PC-3 (cell line): ENCODE measurements at regions not wholly inside any gene's neighbourhood (a gene's known extent, or its start where the extent isn't known, plus 50 kb on each side); places are given as distances from the start of the nearest gene placed in this dataset.

ENCODE experiments used
- EZH2phosphoT487 ChIP-seq: fragments of 300-600 bp; sonication (generic); IDR thresholded peaks from 2 replicates; pipeline ENCODE4 v1.6.1; 2018; ENCODE audit warnings: mild to moderate bottlenecking, antibody characterized with exemption, low read length, borderline replicate concordance
- TF ChIP-seq, protein P1 (sequence below): fragments of 300-600 bp; sonication (generic); conservative IDR thresholded peaks from 2 replicates; pipeline ENCODE4 v1.5.1; 2017; ENCODE audit warnings: antibody characterized with exemption, low read depth, mild to moderate bottlenecking, low read length

DNA sequence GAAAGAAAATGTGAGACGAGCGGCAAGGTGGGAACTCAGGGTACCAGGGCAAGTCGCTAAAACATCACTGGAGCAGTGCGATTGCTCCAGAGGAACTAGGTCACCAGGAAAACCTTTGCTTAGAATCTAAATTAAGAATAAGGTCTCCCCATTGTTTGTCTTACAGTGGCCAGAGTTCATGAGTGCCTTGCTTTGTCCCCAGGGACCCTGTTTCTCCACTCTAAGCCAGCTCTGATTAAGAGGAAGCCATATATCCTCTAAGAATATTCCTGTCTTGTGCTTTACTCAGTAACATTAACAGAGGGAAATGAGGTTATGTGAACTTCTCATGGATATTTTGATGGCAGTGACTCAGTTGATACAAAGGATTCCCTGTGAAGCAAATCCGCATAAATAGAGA lies 305.8 kb downstream of the CD83 start:
- TF ChIP-seq, protein P1, sequence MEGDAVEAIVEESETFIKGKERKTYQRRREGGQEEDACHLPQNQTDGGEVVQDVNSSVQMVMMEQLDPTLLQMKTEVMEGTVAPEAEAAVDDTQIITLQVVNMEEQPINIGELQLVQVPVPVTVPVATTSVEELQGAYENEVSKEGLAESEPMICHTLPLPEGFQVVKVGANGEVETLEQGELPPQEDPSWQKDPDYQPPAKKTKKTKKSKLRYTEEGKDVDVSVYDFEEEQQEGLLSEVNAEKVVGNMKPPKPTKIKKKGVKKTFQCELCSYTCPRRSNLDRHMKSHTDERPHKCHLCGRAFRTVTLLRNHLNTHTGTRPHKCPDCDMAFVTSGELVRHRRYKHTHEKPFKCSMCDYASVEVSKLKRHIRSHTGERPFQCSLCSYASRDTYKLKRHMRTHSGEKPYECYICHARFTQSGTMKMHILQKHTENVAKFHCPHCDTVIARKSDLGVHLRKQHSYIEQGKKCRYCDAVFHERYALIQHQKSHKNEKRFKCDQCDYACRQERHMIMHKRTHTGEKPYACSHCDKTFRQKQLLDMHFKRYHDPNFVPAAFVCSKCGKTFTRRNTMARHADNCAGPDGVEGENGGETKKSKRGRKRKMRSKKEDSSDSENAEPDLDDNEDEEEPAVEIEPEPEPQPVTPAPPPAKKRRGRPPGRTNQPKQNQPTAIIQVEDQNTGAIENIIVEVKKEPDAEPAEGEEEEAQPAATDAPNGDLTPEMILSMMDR, result no peak
- TF ChIP-seq EZH2phosphoT487, result no peak
